ENCODE measurements at regions not wholly inside any gene's neighbourhood (a gene's known extent, or its start where the extent isn't known, plus 50 kb on each side); places are given as distances from the start of the nearest gene placed in this dataset.
"Not testable (repeated sequence)": the region's sequence is repeated elsewhere in the genome, so short reads cannot be mapped to it uniquely, and the experiment has no call there.

DNA sequence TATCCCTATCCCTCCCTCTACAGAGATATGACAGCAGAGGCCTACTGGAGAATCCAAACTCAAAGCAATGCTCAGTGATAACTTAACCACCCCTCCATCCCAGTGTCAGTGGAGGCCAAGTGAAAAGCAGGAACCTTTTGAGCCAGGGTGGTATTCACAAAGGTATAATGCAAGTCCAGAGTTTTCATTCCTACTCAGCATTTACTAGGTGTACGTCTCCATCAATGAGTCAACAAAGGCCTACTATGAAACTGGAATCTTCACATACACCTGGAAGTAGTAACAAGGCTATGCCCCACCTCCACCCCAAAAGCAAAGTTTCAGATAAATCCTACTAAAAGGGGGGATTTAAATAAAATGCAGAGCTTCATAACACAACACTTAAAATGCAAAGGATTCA is 4761.7 kb upstream of the OR11H1 start:
- not testable (repeated sequence) for H3K36me3 Mint-ChIP-seq; H3K27me3 Mint-ChIP-seq; H3K27ac Mint-ChIP-seq; H3K4me3 Mint-ChIP-seq; H3K4me1 Mint-ChIP-seq (ENCODE audit: low read depth)
- peaks cover 26% of the 10 kb centered on the region for H3K9me3 Mint-ChIP-seq (ENCODE audit: low read depth)

DNA sequence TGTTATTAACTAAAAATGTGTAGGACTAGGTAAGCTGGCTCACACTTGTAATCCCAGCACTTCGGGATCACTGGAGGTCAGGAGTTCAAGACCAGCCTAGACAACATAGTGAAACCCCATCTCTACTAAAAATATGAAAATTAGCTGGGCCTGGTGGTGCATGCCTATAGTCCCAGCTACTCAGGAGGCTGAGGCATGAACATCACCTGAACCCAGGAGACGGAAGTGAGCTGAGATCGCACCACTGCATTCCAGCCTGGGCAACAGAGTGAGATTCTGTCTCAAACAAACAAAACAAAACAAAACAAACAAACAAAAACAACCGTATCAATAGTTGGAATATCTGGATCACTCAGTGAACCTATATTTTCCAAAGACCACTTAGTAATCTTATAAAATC is 4759.1 kb upstream of the OR11H1 start:
- not testable (repeated sequence) for H3K4me1 Mint-ChIP-seq (ENCODE audit: low read depth); H3K36me3 Mint-ChIP-seq; H3K4me3 Mint-ChIP-seq; H3K27ac Mint-ChIP-seq; H3K27me3 Mint-ChIP-seq
- H3K9me3 Mint-ChIP-seq (ENCODE audit: low read depth): peaks cover 26% of the 10 kb centered on the region

DNA sequence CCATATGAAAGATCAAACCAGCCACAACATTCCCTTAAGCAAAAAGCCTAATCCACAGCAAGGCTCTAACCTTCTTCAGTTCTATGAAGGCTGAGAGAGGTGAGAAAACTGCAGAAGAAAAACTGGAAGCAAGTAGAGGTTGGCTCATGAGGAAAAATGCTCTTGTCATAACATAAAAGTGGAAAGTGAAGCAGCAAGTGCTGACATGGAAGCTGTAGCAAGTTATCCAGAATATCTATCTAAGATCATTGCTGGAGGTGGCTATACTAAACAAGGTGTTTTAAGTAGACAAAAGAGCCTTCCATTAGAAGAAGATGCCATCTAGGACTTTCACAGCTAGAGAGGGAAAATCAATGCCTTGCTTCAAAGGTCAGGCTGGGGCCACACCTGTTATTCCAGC is 4756.2 kb upstream of the OR11H1 start:
- not testable (repeated sequence) for H3K27ac Mint-ChIP-seq; H3K36me3 Mint-ChIP-seq; H3K4me1 Mint-ChIP-seq (ENCODE audit: low read depth); H3K27me3 Mint-ChIP-seq; H3K4me3 Mint-ChIP-seq
- peaks cover 35% of the 10 kb centered on the region for H3K9me3 Mint-ChIP-seq (ENCODE audit: low read depth)

DNA sequence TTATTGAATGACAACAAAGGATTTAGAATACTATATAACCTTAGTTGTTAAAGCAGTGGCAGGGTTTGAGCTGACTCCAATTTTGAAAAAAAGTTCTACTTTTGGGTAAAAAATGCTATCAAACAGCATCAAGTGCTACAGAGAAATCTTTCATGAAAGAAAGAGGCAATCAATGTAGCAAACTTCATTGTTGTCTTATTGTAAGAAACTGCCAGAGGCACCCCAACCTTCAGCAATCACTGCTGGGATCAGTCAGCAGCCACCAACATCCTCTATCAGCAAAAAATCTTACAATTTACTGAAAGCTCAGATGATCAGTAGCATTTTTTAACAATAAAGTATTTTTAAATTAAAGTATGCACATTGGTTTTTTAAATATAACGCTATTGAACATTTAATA is 4754.7 kb upstream of the OR11H1 start:
- not testable (repeated sequence) for H3K27ac Mint-ChIP-seq; H3K36me3 Mint-ChIP-seq; H3K27me3 Mint-ChIP-seq; H3K4me3 Mint-ChIP-seq; H3K4me1 Mint-ChIP-seq (ENCODE audit: low read depth)
- H3K9me3 Mint-ChIP-seq (ENCODE audit: low read depth): peaks cover 28% of the 10 kb centered on the region

DNA sequence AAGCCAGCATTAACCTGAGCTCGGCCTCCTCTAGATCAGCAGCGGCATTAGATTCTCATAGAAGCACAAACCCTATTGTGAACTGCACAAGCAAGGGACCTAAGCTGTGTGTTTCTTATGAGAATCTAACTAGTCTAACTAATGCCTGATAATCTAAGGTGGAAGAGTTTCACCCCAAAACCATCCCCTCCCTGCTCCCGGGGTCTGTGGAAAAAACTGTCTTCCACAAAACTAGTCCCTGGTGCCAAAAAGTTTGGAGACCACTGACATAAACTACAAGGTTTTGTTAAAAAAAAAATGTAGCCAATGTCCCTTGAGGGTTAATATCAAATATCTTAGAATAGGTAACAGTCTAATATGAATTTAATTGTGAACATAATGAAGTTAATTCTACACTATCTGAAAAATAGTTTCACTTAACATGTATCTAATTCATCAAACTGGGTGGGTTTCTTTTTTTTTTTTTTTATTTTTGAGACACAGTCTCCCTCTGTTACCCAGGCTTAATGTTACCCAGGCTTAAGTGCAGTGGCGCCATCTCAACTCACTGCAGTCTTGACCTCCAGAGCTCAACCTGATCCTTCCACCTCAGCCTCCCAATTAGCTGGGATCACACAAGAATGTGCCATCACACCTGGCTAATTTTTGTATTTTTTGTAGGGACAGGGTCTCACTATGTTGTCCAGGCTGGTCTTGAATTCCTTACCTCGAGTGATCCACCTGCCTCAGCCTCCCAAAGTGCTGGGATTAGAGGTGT is 4752.2 kb upstream of the OR11H1 start:
- H3K4me3 Mint-ChIP-seq; H3K4me1 Mint-ChIP-seq (ENCODE audit: low read depth); H3K27ac Mint-ChIP-seq; H3K27me3 Mint-ChIP-seq; H3K36me3 Mint-ChIP-seq: not testable (repeated sequence)
- peaks cover 34% of the 10 kb centered on the region for H3K9me3 Mint-ChIP-seq (ENCODE audit: low read depth)

DNA sequence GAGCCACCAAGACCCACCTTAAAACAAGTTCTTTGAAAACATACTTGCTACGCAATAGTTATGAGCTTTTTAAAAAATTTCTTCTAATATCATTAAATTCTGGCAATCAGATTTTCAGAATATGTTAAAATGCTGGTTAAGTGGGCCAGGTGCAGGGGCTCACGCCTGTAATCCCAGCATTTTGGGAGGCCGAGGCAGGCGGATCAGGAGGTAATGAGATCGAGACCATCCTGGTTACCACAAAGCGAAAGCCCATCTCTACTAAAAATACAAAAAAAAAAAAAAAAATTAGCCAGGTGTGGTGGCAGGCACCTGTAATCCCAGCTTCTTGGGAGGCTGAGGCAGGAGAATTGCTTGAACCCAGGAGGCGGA is 4751.6 kb upstream of the OR11H1 start:
- not testable (repeated sequence) for H3K4me1 Mint-ChIP-seq (ENCODE audit: low read depth); H3K27ac Mint-ChIP-seq; H3K4me3 Mint-ChIP-seq; H3K36me3 Mint-ChIP-seq; H3K27me3 Mint-ChIP-seq
- peaks cover 32% of the 10 kb centered on the region for H3K9me3 Mint-ChIP-seq (ENCODE audit: low read depth)

DNA sequence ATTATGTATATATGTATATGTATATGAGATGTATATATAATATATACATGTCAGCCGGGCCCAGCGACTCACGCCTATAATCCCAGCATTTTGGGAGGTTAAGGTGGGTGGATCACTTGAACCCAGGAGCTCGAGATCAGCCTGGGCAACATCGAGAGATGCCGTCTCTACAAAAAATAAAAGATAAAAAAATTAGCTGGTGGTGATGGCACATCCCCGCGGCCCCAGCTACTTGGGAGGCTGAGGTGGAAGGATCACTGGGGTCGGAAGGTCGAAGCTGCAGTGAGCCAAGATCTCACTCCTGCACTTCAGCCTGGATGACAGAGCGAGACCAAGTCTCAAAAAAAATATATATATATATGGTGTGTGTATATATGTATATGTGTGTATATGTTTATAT is 4750.3 kb upstream of the OR11H1 start:
- not testable (repeated sequence) for H3K4me3 Mint-ChIP-seq; H3K4me1 Mint-ChIP-seq (ENCODE audit: low read depth); H3K27me3 Mint-ChIP-seq; H3K27ac Mint-ChIP-seq; H3K36me3 Mint-ChIP-seq
- peaks cover 35% of the 10 kb centered on the region for H3K9me3 Mint-ChIP-seq (ENCODE audit: low read depth)

DNA sequence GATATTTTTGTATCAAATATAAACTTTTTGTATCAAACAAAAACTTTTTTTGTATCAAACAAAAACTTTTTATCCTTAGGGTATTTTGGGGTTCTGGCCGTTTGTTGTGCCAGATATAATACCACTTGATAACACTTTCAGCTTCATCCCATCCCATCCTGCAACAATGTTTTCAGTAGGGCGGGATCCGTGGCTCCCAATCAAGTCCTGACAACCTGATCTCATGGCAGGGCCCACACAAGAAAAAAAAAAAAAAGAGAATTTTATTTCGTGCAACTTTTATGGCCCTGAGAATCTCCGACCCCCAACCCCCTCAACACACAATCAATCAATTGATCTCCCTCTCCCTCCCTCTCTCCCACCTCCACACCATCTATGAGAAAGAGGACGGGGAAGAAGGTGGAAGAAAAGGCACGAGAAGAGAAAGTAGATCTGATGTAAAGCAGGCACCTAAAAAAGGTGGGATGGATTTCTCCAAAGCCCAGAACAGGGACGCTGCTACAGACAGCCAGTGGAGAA is 4749.6 kb upstream of the OR11H1 start:
- Mint-ChIP-seq H3K27me3 (no peaks in the 10 kb centered on the region), H3K36me3 (no peaks in the 10 kb centered on the region), H3K4me3 (no peak overlapping the region), H3K27ac (no peak overlapping the region), H3K4me1 (ENCODE audit: low read depth) (no peaks in the 10 kb centered on the region), H3K9me3 (ENCODE audit: low read depth) (peaks cover 35% of the 10 kb centered on the region)

DNA sequence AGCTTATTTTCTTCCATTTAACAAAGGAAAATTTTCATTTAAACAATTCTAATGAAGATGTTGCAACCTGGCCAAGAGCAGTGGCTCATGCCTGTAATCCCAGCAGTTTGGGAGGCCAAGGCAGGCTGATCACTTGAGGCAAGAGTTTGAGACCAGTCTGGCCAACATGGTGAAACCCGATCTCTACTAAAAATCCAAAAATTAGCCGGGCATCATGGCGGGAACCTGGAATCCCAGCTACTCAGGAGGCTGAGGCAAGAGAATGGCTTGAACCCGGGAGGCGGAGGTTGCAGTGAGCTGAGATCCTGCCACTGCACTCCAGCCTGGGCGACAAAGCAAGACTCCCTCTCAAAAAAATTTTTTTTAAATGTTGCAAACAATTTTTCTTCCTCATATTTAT is 4748.8 kb upstream of the OR11H1 start:
- H3K4me1 Mint-ChIP-seq (ENCODE audit: low read depth); H3K27ac Mint-ChIP-seq; H3K27me3 Mint-ChIP-seq; H3K4me3 Mint-ChIP-seq; H3K36me3 Mint-ChIP-seq: not testable (repeated sequence)
- peaks cover 31% of the 10 kb centered on the region for H3K9me3 Mint-ChIP-seq (ENCODE audit: low read depth)

DNA sequence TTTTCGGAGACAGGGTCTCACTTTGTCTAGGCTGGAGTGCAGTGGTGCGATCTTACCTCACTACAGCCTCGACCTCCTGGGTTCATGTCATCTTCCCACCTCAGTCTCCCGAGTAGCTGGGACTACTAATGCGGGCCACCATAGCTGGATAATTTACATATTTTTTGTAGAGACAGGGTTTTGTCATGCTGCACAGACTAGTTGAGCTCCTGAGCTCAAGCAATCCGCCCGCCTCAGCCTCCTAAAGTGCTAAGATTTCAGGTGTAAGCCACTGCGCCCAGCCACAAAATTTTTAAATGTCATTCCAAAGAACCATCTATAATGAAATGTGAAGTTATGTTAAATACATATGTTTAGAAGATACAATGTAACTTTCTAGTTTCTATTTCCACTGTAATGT is 4747.7 kb upstream of the OR11H1 start:
- peaks cover 30% of the 10 kb centered on the region for H3K9me3 Mint-ChIP-seq (ENCODE audit: low read depth)

DNA sequence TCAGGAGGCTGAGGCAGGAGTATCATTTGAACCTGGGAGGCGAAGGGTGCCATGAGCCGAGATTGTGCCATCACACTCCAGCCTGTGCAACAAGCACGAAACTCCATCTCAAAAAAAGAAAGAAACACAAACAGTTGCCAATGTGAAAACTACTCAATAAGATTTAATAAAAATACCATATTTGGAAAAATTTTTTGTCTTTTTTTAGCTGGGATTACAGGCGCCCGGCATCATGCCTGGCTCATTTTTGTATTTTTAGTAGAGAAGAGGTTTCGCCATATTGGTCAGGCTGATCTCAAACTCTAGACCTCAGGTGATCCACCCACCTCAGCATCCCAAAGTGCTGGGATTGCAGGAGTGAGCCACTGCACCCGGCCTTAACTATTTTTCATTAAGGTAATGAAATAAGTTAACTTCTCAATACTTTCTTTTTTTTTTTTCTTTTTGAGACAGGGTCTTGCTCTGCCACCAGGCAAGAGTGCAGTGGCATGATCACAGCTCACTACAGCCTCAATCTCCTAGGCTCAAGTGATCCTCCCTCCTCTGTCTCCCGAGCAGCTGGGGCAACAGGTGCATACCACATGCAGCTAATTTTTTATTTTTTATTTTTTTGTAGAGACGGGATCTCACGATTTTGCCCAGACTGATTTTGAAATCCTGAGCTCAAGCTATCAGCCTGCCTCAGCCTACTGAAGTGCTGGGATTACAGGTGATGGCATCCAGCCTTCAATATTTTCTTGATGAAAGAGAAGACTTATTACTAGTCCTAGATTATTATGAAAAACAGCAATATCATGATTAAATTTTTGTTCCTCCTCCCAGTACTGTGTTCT is 4746.2 kb upstream of the OR11H1 start:
- Mint-ChIP-seq H3K4me3 (no peak overlapping the region), H3K27me3 (no peaks in the 10 kb centered on the region), H3K36me3 (no peaks in the 10 kb centered on the region), H3K27ac (no peak overlapping the region), H3K9me3 (ENCODE audit: low read depth) (peaks cover 21% of the 10 kb centered on the region), H3K4me1 (ENCODE audit: low read depth) (no peaks in the 10 kb centered on the region)

More for the DNA sequence above, 4747.7 kb upstream of the OR11H1 start:
- H3K27ac Mint-ChIP-seq: no peak overlapping the region
- no peaks in the 10 kb centered on the region for H3K27me3 Mint-ChIP-seq
- no peak overlapping the region for H3K4me3 Mint-ChIP-seq
- no peaks in the 10 kb centered on the region for H3K36me3 Mint-ChIP-seq
- H3K4me1 Mint-ChIP-seq (ENCODE audit: low read depth): no peaks in the 10 kb centered on the region

Data from activated naive CD8-positive, alpha-beta T cell (primary cell).